Smooth muscle cell (in vitro differentiated cells): ENCODE measurements at regions not wholly inside any gene's neighbourhood (a gene's known extent, or its start where the extent isn't known, plus 50 kb on each side); places are given as distances from the start of the nearest gene placed in this dataset.

Experiments used
- DNase-seq: peaks from one replicate; lab custom pipeline; 2025; ENCODE audit not compliant: unreplicated experiment; lab: John Stamatoyannopoulos, UW
- H2AFZ ChIP-seq: fragments of 200-600 bp; sonication (generic); 2 replicates; pipeline ENCODE4 v1.6.0; 2016; ENCODE audit warnings: antibody characterized with exemption, low read depth, mild to moderate bottlenecking
- H3F3A ChIP-seq: fragments of 200-600 bp; sonication (generic); 2 replicates; pipeline ENCODE4 v1.6.0; 2017; ENCODE audit warnings: antibody characterized with exemption, low read depth
- H3K27ac ChIP-seq: fragments of 200-600 bp; sonication (generic); 2 replicates; pipeline ENCODE4 v1.5.1; 2016; ENCODE audit warnings: low read depth, mild to moderate bottlenecking
- H3K27me3 ChIP-seq: fragments of 200-600 bp; sonication (generic); 2 replicates; pipeline ENCODE4 v1.6.1; 2016; ENCODE audit warnings: low read depth, mild to moderate bottlenecking
- H3K36me3 ChIP-seq: fragments of 200-600 bp; sonication (generic); 2 replicates; pipeline ENCODE4 v1.5.1; 2016; ENCODE audit warnings: low read depth
- H3K4me1 ChIP-seq: fragments of 200-600 bp; sonication (generic); 2 replicates; pipeline ENCODE4 v1.5.1; 2016; ENCODE audit warnings: low read depth
- H3K4me2 ChIP-seq: fragments of 200-600 bp; sonication (generic); 2 replicates; pipeline ENCODE4 v1.6.0; 2016; ENCODE audit warnings: mild to moderate bottlenecking
- H3K4me3 ChIP-seq: fragments of 200-600 bp; sonication (generic); 2 replicates; pipeline ENCODE4 v1.5.1; 2016; ENCODE audit warnings: mild to moderate bottlenecking
- H3K79me2 ChIP-seq: fragments of 200-600 bp; sonication (generic); 2 replicates; pipeline ENCODE4 v1.6.0; 2016; ENCODE audit warnings: low read depth, mild to moderate bottlenecking
- H3K9ac ChIP-seq: fragments of 200-600 bp; sonication (generic); 2 replicates; pipeline ENCODE4 v1.6.0; 2016; ENCODE audit warnings: low read depth
- H3K9me3 ChIP-seq: fragments of 200-600 bp; sonication (generic); replicated peaks from 2 replicates; pipeline ENCODE4 v1.5.1; 2016; ENCODE audit warnings: low read depth
- H4K20me1 ChIP-seq: fragments of 200-600 bp; sonication (generic); 2 replicates; pipeline ENCODE4 v1.6.0; 2016; ENCODE audit warnings: low read depth
- WGBS: methylation state at CpG from one replicate; pipeline ENCODE4 v1.1.7; 2016; ENCODE audit warnings: low lambda C conversion rate; 5-methylcytosine and 5-hydroxymethylcytosine counted together
- TF ChIP-seq, protein P1 (sequence below): fragments of 200-600 bp; sonication (generic); IDR thresholded peaks from 2 replicates; pipeline ENCODE4 v1.5.1; 2017; ENCODE audit warnings: borderline replicate concordance, mild to moderate bottlenecking, antibody characterized with exemption; ENCODE audit not compliant: insufficient read depth, poor library complexity, severe bottlenecking

GRCh38 chr13:111409413-111409812 lies 89.0 kb downstream of the TEX29 start:
- DNase-seq: no peak
- H3K27ac ChIP-seq: no peak overlapping the region
- H4K20me1 ChIP-seq: no peaks in the 10 kb centered on the region
- H3K36me3 ChIP-seq: no peaks in the 10 kb centered on the region
- no peaks in the 10 kb centered on the region for H3K4me1 ChIP-seq
- H3K4me2 ChIP-seq: no peak overlapping the region
- H3K9me3 ChIP-seq: no peaks in the 10 kb centered on the region
- no peaks in the 10 kb centered on the region for H3F3A ChIP-seq
- H3K9ac ChIP-seq: no peak overlapping the region
- H3K27me3 ChIP-seq: peaks cover 28% of the 10 kb centered on the region
- no peak overlapping the region for H3K4me3 ChIP-seq
- H2AFZ ChIP-seq: no peak overlapping the region
- H3K79me2 ChIP-seq: no peaks in the 10 kb centered on the region
- TF ChIP-seq, protein P1, sequence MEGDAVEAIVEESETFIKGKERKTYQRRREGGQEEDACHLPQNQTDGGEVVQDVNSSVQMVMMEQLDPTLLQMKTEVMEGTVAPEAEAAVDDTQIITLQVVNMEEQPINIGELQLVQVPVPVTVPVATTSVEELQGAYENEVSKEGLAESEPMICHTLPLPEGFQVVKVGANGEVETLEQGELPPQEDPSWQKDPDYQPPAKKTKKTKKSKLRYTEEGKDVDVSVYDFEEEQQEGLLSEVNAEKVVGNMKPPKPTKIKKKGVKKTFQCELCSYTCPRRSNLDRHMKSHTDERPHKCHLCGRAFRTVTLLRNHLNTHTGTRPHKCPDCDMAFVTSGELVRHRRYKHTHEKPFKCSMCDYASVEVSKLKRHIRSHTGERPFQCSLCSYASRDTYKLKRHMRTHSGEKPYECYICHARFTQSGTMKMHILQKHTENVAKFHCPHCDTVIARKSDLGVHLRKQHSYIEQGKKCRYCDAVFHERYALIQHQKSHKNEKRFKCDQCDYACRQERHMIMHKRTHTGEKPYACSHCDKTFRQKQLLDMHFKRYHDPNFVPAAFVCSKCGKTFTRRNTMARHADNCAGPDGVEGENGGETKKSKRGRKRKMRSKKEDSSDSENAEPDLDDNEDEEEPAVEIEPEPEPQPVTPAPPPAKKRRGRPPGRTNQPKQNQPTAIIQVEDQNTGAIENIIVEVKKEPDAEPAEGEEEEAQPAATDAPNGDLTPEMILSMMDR: no peak
- WGBS: 90% methylated on average over 10 of the region's 10 CpGs

GRCh38 chr13:111410232-111411021 lies 90.0 kb downstream of the TEX29 start:
- peaks cover 7% of the 10 kb centered on the region for H3K4me1 ChIP-seq
- TF ChIP-seq, protein P1: no peak
- H3K27me3 ChIP-seq: peaks cover 26% of the 10 kb centered on the region
- no peaks in the 10 kb centered on the region for H3F3A ChIP-seq
- H3K4me2 ChIP-seq: no peak overlapping the region
- H3K9ac ChIP-seq: no peak overlapping the region
- no peak for DNase-seq
- H3K9me3 ChIP-seq: no peaks in the 10 kb centered on the region
- H3K27ac ChIP-seq: no peak overlapping the region
- H2AFZ ChIP-seq: no peak overlapping the region
- no peaks in the 10 kb centered on the region for H3K36me3 ChIP-seq
- WGBS: 93% methylated on average over 27 of the region's 27 CpGs
- no peaks in the 10 kb centered on the region for H3K79me2 ChIP-seq
- H3K4me3 ChIP-seq: no peak overlapping the region
- H4K20me1 ChIP-seq: no peaks in the 10 kb centered on the region

DNA sequence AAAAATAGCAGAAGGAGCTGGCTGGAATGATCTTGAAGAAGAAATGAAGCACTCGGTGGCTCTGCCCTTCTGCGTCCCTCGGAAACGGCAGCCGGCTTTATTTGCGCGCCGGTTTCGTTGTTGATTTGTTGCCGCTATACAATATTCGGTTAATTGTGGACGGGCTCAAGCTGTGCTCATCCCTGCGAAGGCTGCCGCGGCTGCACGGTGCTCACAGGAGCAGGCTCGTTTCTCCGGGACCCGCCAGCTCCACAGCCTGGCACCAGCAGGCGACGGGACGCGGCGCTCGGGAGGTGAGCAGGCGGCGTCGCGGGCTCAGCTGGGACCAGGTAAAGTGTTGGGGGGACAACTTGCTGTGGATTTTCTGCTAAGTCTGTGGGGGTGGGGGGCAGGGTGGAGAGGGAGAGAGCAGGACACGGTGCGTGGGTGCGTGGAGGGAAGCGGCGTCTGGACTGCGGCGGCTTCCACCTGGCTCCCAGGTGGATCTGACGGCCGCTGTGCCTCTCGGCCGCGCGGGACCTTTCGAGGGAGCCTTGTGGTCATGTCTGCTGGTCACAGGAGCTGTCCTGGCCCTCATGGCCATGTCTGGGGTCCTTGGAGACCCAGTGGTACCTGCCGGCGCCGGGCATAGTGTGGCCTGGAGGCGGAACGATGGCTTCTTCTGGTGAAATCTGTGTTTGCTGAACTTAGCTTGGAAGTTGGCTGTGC lies 90.9 kb downstream of the TEX29 start:
- H3K9me3 ChIP-seq: no peaks in the 10 kb centered on the region
- H3F3A ChIP-seq: no peaks in the 10 kb centered on the region
- no peaks in the 10 kb centered on the region for H3K79me2 ChIP-seq
- peaks cover 15% of the 10 kb centered on the region for H3K4me1 ChIP-seq
- no peak overlapping the region for H2AFZ ChIP-seq
- no peak overlapping the region for H3K4me2 ChIP-seq
- no peak for DNase-seq
- peaks cover 19% of the 10 kb centered on the region for H3K27me3 ChIP-seq
- H3K9ac ChIP-seq: no peak overlapping the region
- H3K36me3 ChIP-seq: no peaks in the 10 kb centered on the region
- no peaks in the 10 kb centered on the region for H4K20me1 ChIP-seq
- no peak overlapping the region for H3K27ac ChIP-seq
- 85% methylated on average over 41 of the region's 48 CpGs for WGBS
- no peak overlapping the region for H3K4me3 ChIP-seq
- TF ChIP-seq, protein P1: no peak
